ENCODE measurements at regions not wholly inside any gene's neighbourhood (a gene's known extent, or its start where the extent isn't known, plus 50 kb on each side); places are given as distances from the start of the nearest gene placed in this dataset.
"Not testable (repeated sequence)": the region's sequence is repeated elsewhere in the genome, so short reads cannot be mapped to it uniquely, and the experiment has no call there.

- H3K4me3 ChIP-seq (ENCODE audit: low read depth, low read length): no peak overlapping the region
- CTCF ChIA-PET: no interaction called here
- TF ChIP-seq CTCF (IDR thresholded peaks at IDR 0.05; ENCODE audit: insufficient read depth, low read length, missing control alignments): no peak
- POLR2A ChIA-PET: no interaction called here
- DNase-seq (ENCODE audit: low read depth, low spot score): no peak
Measured at GRCh38 chr22:19599004-19599403, 74.8 kb upstream of the CLDN5 start.

GRCh38 chr22:19599626-19600243 lies 75.5 kb upstream of the CLDN5 start:
- ChIA-PET POLR2A (no interaction called here), CTCF (interaction anchor here (1.1 kb wide), 1 partner anchor 30 kb away, joined by 6 read pairs; no protein-coding TSS in a partner anchor)
- H3K4me3 ChIP-seq (ENCODE audit: low read depth, low read length): no peak overlapping the region
- DNase-seq (ENCODE audit: low read depth, low spot score): no peak
- TF ChIP-seq CTCF (IDR thresholded peaks at IDR 0.05; ENCODE audit: insufficient read depth, low read length, missing control alignments): no peak

- CTCF ChIA-PET: interaction anchor here (0.9 kb wide), 1 partner anchor 79 kb away, joined by 3 read pairs; the partner anchor contains the start of gene CLDN5
Measured at GRCh38 chr22:19603346-19603745, 79.1 kb upstream of the CLDN5 start.

GRCh38 chr22:19603767-19604166 lies 79.6 kb upstream of the CLDN5 start:
- DNase-seq (ENCODE audit: low read depth, low spot score): no peak
- ChIA-PET CTCF (no interaction called here), POLR2A (no interaction called here)
- no peak overlapping the region for H3K4me3 ChIP-seq (ENCODE audit: low read depth, low read length)
- no peak for TF ChIP-seq CTCF (IDR thresholded peaks at IDR 0.05; ENCODE audit: insufficient read depth, low read length, missing control alignments)

More at GRCh38 chr22:19603346-19603745, 79.1 kb upstream of the CLDN5 start:
- DNase-seq (ENCODE audit: low read depth, low spot score); POLR2A ChIA-PET; H3K4me3 ChIP-seq (ENCODE audit: low read depth, low read length): not testable (repeated sequence)

- ChIA-PET POLR2A (no interaction called here), CTCF (interaction anchor here (0.8 to 2.3 kb wide), 2 partner anchors 14 to 25 kb away, joined by 3 to 11 read pairs; no protein-coding TSS in a partner anchor)
- H3K4me3 ChIP-seq (ENCODE audit: low read depth, low read length): no peak overlapping the region
- no peak for TF ChIP-seq CTCF (IDR thresholded peaks at IDR 0.05; ENCODE audit: insufficient read depth, low read length, missing control alignments)
- DNase-seq (ENCODE audit: low read depth, low spot score): no peak
Measured at GRCh38 chr22:19604711-19605268, 80.6 kb upstream of the CLDN5 start.

- H3K4me3 ChIP-seq (ENCODE audit: low read depth, low read length): no peak overlapping the region
- POLR2A ChIA-PET: no interaction called here
- CTCF ChIA-PET: interaction anchor here (0.8 to 2.3 kb wide), 2 partner anchors 15 to 24 kb away, joined by 3 to 11 read pairs; no protein-coding TSS in a partner anchor
- TF ChIP-seq CTCF (IDR thresholded peaks at IDR 0.05; ENCODE audit: insufficient read depth, low read length, missing control alignments): no peak
- DNase-seq (ENCODE audit: low read depth, low spot score): no peak
Measured at GRCh38 chr22:19605508-19606331, 81.5 kb upstream of the CLDN5 start.
